Upper lobe of right lung (tissue), 1 donor: ENCODE measurements at regions not wholly inside any gene's neighbourhood (a gene's known extent, or its start where the extent isn't known, plus 50 kb on each side); places are given as distances from the start of the nearest gene placed in this dataset.

Experiments
- ATAC-seq: fragments of 200-7000 bp; cut with Tn5 transposase; one replicate; pipeline ENCODE4 v1.9.1; 2020; ENCODE audit warnings: mild to moderate bottlenecking, moderate library complexity
- DNase-seq: peaks from one replicate; pipeline ENCODE4 v3.0.0-alpha.2; 2020
- H3K27ac ChIP-seq: fragments of 200-600 bp; one replicate; pipeline ENCODE4 v1.8.0; 2022
- H3K27me3 ChIP-seq: fragments of 200-600 bp; one replicate; pipeline ENCODE4 v1.8.0; 2022; ENCODE audit warnings: mild to moderate bottlenecking
- H3K36me3 ChIP-seq: fragments of 200-600 bp; one replicate; pipeline ENCODE4 v1.8.0; 2022
- H3K4me1 ChIP-seq: fragments of 200-600 bp; one replicate; pipeline ENCODE4 v1.8.0; 2022
- H3K4me3 ChIP-seq: fragments of 200-600 bp; one replicate; pipeline ENCODE4 v1.8.0; 2022; ENCODE audit warnings: mild to moderate bottlenecking
- H3K9me3 ChIP-seq: fragments of 200-600 bp; one replicate; pipeline ENCODE4 v1.8.0; 2022
- intact Hi-C: fragments of 100-400 bp; cut with DNase I; formaldehyde crosslinking; loops from one replicate; pipeline ENCODE4 v1.11.0; 2022
- TF ChIP-seq, protein P1 (sequence below): fragments of 200-600 bp; IDR thresholded peaks from one replicate; pipeline ENCODE4 v1.8.0; 2022; ENCODE audit warnings: antibody characterized with exemption
- donor health status: DM: no; HTN: yes; CAD: no; lungs with severe emphysema.

DNA sequence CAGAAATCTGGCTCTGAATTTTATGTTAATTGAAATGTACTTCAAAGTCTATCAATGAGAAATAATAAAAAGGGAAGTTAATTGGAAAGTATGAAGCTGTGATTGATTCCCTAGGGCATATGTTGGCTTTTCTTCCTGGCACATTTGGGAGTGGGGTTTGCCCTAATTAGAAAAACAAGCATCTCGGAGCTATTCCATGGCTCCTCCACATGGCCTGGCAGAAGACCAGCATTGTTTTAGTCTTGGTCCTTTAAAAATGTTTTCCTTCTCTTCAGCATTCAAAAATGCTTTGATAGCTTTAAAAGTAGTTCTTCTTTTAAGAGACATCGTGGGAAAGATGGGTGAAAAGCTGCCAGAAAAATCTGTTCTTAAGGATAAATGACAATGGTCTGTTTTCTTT is 445.5 kb upstream of the PKDCC start:
- Histone ChIP-seq H3K9me3 (no peaks in the 10 kb centered on the region), H3K4me1 (peaks cover 6% of the 10 kb centered on the region), H3K27ac (no peak overlapping the region), H3K4me3 (no peak overlapping the region), H3K27me3 (no peaks in the 10 kb centered on the region), H3K36me3 (no peaks in the 10 kb centered on the region)
- TF ChIP-seq, protein P1, sequence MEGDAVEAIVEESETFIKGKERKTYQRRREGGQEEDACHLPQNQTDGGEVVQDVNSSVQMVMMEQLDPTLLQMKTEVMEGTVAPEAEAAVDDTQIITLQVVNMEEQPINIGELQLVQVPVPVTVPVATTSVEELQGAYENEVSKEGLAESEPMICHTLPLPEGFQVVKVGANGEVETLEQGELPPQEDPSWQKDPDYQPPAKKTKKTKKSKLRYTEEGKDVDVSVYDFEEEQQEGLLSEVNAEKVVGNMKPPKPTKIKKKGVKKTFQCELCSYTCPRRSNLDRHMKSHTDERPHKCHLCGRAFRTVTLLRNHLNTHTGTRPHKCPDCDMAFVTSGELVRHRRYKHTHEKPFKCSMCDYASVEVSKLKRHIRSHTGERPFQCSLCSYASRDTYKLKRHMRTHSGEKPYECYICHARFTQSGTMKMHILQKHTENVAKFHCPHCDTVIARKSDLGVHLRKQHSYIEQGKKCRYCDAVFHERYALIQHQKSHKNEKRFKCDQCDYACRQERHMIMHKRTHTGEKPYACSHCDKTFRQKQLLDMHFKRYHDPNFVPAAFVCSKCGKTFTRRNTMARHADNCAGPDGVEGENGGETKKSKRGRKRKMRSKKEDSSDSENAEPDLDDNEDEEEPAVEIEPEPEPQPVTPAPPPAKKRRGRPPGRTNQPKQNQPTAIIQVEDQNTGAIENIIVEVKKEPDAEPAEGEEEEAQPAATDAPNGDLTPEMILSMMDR, result no peak
- intact Hi-C loops, result no loop called here
- ATAC-seq (no peak), DNase-seq (no peak)

DNA sequence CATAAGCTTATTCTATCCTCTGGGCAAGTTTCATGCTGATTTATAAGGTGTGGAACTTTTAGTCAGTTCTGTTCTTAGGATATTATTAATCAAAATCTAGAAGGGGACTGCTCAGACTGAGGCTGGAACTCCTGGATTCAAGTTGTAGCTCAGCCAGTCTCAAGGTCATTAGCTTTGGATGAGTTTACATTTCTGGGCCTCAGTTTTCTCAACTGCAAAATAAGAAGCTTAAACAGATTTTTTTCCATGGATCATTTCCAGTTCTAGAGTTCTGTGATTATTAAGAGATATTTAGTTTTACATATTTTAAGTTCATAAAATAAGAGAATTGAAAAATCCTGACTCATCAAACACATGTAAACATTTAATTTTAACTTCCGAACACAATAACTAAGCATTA is 442.5 kb upstream of the PKDCC start:
- intact Hi-C loops, result no loop called here

GRCh38 chr2:41605914-41606313 is 441.9 kb upstream of the PKDCC start:
- H3K27me3 ChIP-seq, result no peaks in the 10 kb centered on the region
- DNase-seq, result no peak
- no peak for ATAC-seq
- H3K9me3 ChIP-seq, result no peaks in the 10 kb centered on the region
- H3K4me1 ChIP-seq, result no peaks in the 10 kb centered on the region
- no peak overlapping the region for H3K4me3 ChIP-seq
- TF ChIP-seq, protein P1, result no peak
- intact Hi-C loops, result no loop called here
- H3K36me3 ChIP-seq, result no peaks in the 10 kb centered on the region
- no peak overlapping the region for H3K27ac ChIP-seq

More for the DNA sequence above, 442.5 kb upstream of the PKDCC start:
- Histone ChIP-seq H3K36me3 (no peaks in the 10 kb centered on the region), H3K4me3 (no peak overlapping the region), H3K9me3 (no peaks in the 10 kb centered on the region), H3K27ac (no peak overlapping the region), H3K4me1 (no peaks in the 10 kb centered on the region), H3K27me3 (no peaks in the 10 kb centered on the region)
- ATAC-seq, result no peak
- TF ChIP-seq, protein P1, result no peak
- DNase-seq, result no peak

DNA sequence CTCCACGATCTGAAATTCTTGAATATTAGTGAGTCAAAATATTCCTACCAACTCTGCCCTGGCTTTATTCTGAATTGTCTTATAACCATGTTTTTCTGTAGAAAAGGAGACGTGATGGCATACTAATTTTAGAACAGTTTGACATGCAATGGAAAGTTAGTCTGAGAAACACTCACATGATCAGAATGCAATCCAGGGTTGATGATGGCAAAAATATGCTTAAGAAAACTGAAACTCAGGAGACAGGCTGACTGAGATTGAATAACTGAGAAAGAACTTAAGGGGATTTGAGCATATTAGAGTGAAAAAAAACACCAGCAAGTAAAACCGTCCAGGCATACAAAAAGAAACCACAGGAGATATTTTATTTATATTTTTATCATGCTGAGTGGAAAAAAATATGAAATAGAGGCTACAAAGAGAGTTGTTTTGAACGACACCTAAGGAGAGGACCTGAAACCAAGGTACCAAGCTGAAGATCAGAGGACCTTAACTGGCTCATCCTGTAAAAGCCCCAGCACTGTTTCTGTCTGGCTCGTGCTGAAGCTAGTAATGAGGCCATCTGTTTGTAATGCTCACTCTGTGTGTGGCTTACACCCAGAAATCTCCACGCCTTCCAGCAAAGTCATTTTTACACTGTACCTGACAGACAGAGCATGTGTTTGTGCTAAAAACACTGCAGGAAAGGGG is 437.2 kb upstream of the PKDCC start:
- TF ChIP-seq, protein P1, result no peak
- H3K27ac ChIP-seq, result peak overlapping the region; percentile 42
- H3K4me3 ChIP-seq, result no peak overlapping the region
- DNase-seq, result no peak
- intact Hi-C loops, result no loop called here
- no peaks in the 10 kb centered on the region for H3K27me3 ChIP-seq
- no peaks in the 10 kb centered on the region for H3K9me3 ChIP-seq
- peaks cover 3% of the 10 kb centered on the region for H3K4me1 ChIP-seq
- ATAC-seq, result no peak
- no peaks in the 10 kb centered on the region for H3K36me3 ChIP-seq

DNA sequence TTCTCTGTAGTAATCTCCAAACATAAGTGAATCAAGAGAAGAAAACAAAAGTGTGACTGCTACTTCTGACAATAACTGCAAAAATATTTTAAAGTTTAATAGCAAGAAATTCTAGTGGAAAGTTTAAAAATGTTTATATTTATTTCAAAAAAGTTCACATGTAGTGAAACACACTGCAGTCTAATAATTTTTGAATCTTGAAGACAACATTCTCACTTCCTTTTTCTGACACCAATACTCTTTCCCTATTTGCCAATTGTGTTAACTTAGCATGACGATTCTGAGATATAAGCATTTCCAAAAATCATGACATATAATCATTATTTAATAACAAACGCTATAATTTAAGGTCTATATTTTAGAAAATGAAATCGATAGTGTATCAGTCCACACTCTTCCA is 429.1 kb upstream of the PKDCC start:
- no peaks in the 10 kb centered on the region for H3K4me1 ChIP-seq
- H3K9me3 ChIP-seq, result no peaks in the 10 kb centered on the region
- ATAC-seq (no peak), DNase-seq (no peak)
- no peaks in the 10 kb centered on the region for H3K36me3 ChIP-seq
- H3K27me3 ChIP-seq, result no peaks in the 10 kb centered on the region
- TF ChIP-seq, protein P1, result no peak
- no peak overlapping the region for H3K4me3 ChIP-seq
- intact Hi-C loops, result no loop called here
- H3K27ac ChIP-seq, result no peak overlapping the region

GRCh38 chr2:41621095-41621494 is 426.7 kb upstream of the PKDCC start:
- Histone ChIP-seq H3K27me3 (no peaks in the 10 kb centered on the region), H3K27ac (no peak overlapping the region), H3K36me3 (no peaks in the 10 kb centered on the region), H3K9me3 (no peaks in the 10 kb centered on the region), H3K4me3 (no peak overlapping the region), H3K4me1 (no peaks in the 10 kb centered on the region)
- no peak for DNase-seq
- intact Hi-C loops, result no loop called here
- no peak for ATAC-seq
- TF ChIP-seq, protein P1, result no peak
